ENCODE measurements at regions not wholly inside any gene's neighbourhood (a gene's known extent, or its start where the extent isn't known, plus 50 kb on each side); places are given as distances from the start of the nearest gene placed in this dataset.

DNA sequence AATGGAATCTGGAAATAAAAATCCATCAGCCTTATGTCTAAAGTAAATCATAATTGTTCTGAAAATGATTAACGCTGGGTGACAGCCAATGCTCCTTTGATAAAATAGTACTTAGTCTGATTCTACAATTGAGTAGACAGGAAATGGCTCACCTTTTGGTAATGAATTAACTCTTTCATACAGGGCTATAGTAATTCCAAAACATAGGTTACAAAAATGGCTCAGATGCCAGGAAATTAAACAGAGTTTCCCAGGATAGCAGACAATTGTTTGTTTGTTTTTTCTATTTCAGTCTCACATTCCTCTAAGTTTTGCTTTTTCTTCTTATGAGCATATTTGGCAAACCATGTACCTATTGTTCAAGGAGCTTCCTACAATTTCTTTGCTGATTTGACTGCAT is 257.2 kb upstream of the EPHA7 start:
- no peak for TF ChIP-seq CTCF (IDR thresholded peaks at IDR 0.05; ENCODE audit: low read depth, low read length, missing input control)
- TF ChIP-seq EGR1 (IDR thresholded peaks at IDR 0.05; ENCODE audit: low read depth in 2 of 2): no peak
- TF ChIP-seq SP1 (IDR thresholded peaks at IDR 0.05): no peak
- TF ChIP-seq, protein P1, sequence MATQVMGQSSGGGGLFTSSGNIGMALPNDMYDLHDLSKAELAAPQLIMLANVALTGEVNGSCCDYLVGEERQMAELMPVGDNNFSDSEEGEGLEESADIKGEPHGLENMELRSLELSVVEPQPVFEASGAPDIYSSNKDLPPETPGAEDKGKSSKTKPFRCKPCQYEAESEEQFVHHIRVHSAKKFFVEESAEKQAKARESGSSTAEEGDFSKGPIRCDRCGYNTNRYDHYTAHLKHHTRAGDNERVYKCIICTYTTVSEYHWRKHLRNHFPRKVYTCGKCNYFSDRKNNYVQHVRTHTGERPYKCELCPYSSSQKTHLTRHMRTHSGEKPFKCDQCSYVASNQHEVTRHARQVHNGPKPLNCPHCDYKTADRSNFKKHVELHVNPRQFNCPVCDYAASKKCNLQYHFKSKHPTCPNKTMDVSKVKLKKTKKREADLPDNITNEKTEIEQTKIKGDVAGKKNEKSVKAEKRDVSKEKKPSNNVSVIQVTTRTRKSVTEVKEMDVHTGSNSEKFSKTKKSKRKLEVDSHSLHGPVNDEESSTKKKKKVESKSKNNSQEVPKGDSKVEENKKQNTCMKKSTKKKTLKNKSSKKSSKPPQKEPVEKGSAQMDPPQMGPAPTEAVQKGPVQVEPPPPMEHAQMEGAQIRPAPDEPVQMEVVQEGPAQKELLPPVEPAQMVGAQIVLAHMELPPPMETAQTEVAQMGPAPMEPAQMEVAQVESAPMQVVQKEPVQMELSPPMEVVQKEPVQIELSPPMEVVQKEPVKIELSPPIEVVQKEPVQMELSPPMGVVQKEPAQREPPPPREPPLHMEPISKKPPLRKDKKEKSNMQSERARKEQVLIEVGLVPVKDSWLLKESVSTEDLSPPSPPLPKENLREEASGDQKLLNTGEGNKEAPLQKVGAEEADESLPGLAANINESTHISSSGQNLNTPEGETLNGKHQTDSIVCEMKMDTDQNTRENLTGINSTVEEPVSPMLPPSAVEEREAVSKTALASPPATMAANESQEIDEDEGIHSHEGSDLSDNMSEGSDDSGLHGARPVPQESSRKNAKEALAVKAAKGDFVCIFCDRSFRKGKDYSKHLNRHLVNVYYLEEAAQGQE (IDR thresholded peaks at IDR 0.05): no peak
- no peak for TF ChIP-seq RAD21 (IDR thresholded peaks at IDR 0.05)
- TF ChIP-seq TAF1 (conservative IDR thresholded peaks at IDR 0.05): no peak
- no peak for TF ChIP-seq GABPA (IDR thresholded peaks at IDR 0.05 in 1 of 2, conservative IDR thresholded peaks at IDR 0.05 in 1 of 2)
- TF ChIP-seq FOXA2 (IDR thresholded peaks at IDR 0.05): no peak
- no peak for TF ChIP-seq HNF4A (conservative IDR thresholded peaks at IDR 0.05)
- TF ChIP-seq, protein P2, sequence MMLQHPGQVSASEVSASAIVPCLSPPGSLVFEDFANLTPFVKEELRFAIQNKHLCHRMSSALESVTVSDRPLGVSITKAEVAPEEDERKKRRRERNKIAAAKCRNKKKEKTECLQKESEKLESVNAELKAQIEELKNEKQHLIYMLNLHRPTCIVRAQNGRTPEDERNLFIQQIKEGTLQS (IDR thresholded peaks at IDR 0.05): no peak
- no peak for TF ChIP-seq YY1 (IDR thresholded peaks at IDR 0.05)
- TF ChIP-seq JUND (IDR thresholded peaks at IDR 0.05): no peak
- TF ChIP-seq, protein P3, sequence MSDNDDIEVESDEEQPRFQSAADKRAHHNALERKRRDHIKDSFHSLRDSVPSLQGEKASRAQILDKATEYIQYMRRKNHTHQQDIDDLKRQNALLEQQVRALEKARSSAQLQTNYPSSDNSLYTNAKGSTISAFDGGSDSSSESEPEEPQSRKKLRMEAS (IDR thresholded peaks at IDR 0.05): no peak
- no peak for TF ChIP-seq HNF4G (IDR thresholded peaks at IDR 0.05)
